ENCODE measurements at regions not wholly inside any gene's neighbourhood (a gene's known extent, or its start where the extent isn't known, plus 50 kb on each side); places are given as distances from the start of the nearest gene placed in this dataset.

GRCh38 chr5:56291661-56292374 lies 58.7 kb upstream of the ANKRD55 start:
- TF ChIP-seq, protein P1, sequence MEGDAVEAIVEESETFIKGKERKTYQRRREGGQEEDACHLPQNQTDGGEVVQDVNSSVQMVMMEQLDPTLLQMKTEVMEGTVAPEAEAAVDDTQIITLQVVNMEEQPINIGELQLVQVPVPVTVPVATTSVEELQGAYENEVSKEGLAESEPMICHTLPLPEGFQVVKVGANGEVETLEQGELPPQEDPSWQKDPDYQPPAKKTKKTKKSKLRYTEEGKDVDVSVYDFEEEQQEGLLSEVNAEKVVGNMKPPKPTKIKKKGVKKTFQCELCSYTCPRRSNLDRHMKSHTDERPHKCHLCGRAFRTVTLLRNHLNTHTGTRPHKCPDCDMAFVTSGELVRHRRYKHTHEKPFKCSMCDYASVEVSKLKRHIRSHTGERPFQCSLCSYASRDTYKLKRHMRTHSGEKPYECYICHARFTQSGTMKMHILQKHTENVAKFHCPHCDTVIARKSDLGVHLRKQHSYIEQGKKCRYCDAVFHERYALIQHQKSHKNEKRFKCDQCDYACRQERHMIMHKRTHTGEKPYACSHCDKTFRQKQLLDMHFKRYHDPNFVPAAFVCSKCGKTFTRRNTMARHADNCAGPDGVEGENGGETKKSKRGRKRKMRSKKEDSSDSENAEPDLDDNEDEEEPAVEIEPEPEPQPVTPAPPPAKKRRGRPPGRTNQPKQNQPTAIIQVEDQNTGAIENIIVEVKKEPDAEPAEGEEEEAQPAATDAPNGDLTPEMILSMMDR (conservative IDR thresholded peaks at IDR 0.05): no peak
- no peak for TF ChIP-seq EZH2 (IDR thresholded peaks at IDR 0.05; ENCODE audit: low read depth)

All from PC-9 (cell line).